Stimulated activated CD4-positive, alpha-beta T cell treated with anti-CD3 and anti-CD28 coated beads, TNF-alpha, amount 100 ng/mL, for 48 hours (primary cell): ENCODE measurements at regions not wholly inside any gene's neighbourhood (a gene's known extent, or its start where the extent isn't known, plus 50 kb on each side); places are given as distances from the start of the nearest gene placed in this dataset.
"Not testable (repeated sequence)": the region's sequence is repeated elsewhere in the genome, so short reads cannot be mapped to it uniquely, and the experiment has no call there.

Experiments
- DNase-seq, 3 donors: peaks; one replicate each; pipeline ENCODE4 v3.0.0-alpha.2; 2020; ENCODE audit warnings: low read depth in 3 of 3

- no peak for DNase-seq
Measured at GRCh38 chr3:182397164-182397563, 396.1 kb upstream of the ATP11B start.

- DNase-seq: no peak
Measured at GRCh38 chr3:182399978-182400737, 393.1 kb upstream of the ATP11B start.

- no peak for DNase-seq
Measured at GRCh38 chr3:182400838-182401237, 392.5 kb upstream of the ATP11B start.

- DNase-seq: no peak
Measured at GRCh38 chr3:182404031-182404430, 389.3 kb upstream of the ATP11B start.

GRCh38 chr3:182405759-182406158 is 387.5 kb upstream of the ATP11B start:
- DNase-seq: no peak

- no peak for DNase-seq
Measured at GRCh38 chr3:182406786-182407185, 386.5 kb upstream of the ATP11B start.

GRCh38 chr3:182410051-182410450 is 383.3 kb upstream of the ATP11B start:
- DNase-seq: no peak

- DNase-seq: no peak
Measured at GRCh38 chr3:182412066-182412465, 381.2 kb upstream of the ATP11B start.

- DNase-seq: no peak
Measured at GRCh38 chr3:182413061-182413460, 380.2 kb upstream of the ATP11B start.

- no peak for DNase-seq
Measured at GRCh38 chr3:182413682-182414081, 379.6 kb upstream of the ATP11B start.

- DNase-seq: no peak
Measured at GRCh38 chr3:182414586-182414985, 378.7 kb upstream of the ATP11B start.

GRCh38 chr3:182420741-182421140 is 372.6 kb upstream of the ATP11B start:
- DNase-seq: no peak

- no peak for DNase-seq
Measured at GRCh38 chr3:182424006-182424405, 369.3 kb upstream of the ATP11B start.

GRCh38 chr3:182425926-182426718 is 367.2 kb upstream of the ATP11B start:
- not testable (repeated sequence) for DNase-seq

GRCh38 chr3:182431972-182432371 is 361.3 kb upstream of the ATP11B start:
- not testable (repeated sequence) for DNase-seq

GRCh38 chr3:182435860-182436259 is 357.4 kb upstream of the ATP11B start:
- DNase-seq: no peak

- no peak for DNase-seq
Measured at GRCh38 chr3:182436547-182436946, 356.8 kb upstream of the ATP11B start.

- no peak for DNase-seq
Measured at GRCh38 chr3:182438398-182438797, 354.9 kb upstream of the ATP11B start.

GRCh38 chr3:182440101-182440500 is 353.2 kb upstream of the ATP11B start:
- no peak for DNase-seq

- no peak for DNase-seq
Measured at GRCh38 chr3:182445576-182445975, 347.7 kb upstream of the ATP11B start.

- no peak for DNase-seq
Measured at GRCh38 chr3:182450942-182451787, 342.1 kb upstream of the ATP11B start.

- no peak for DNase-seq
Measured at GRCh38 chr3:182451871-182452270, 341.4 kb upstream of the ATP11B start.
